WTC11 (cell line): ENCODE measurements at regions not wholly inside any gene's neighbourhood (a gene's known extent, or its start where the extent isn't known, plus 50 kb on each side); places are given as distances from the start of the nearest gene placed in this dataset.

Source experiments
- ATF1 ChIP-seq: sonication (generic); formaldehyde crosslinking; IDR thresholded peaks from 2 replicates; pipeline ENCODE4 v1.8.1; 2023; ENCODE audit warnings: mild to moderate bottlenecking, moderate library complexity, missing genetic modification reagents
- E2F4 ChIP-seq: sonication (generic); formaldehyde crosslinking; IDR thresholded peaks from 2 replicates; pipeline ENCODE4 v1.8.1; 2022; ENCODE audit warnings: low read depth, mild to moderate bottlenecking, moderate library complexity, missing genetic modification reagents, borderline replicate concordance
- ETV6 ChIP-seq: sonication (generic); formaldehyde crosslinking; IDR thresholded peaks from 2 replicates; pipeline ENCODE4 v1.8.1; 2022; ENCODE audit warnings: mild to moderate bottlenecking, missing genetic modification reagents
- FOXJ3 ChIP-seq: sonication (generic); formaldehyde crosslinking; IDR thresholded peaks from 2 replicates; pipeline ENCODE4 v1.9.0; 2021; ENCODE audit warnings: missing genetic modification reagents, mild to moderate bottlenecking, borderline replicate concordance
- FOXK1 ChIP-seq: sonication (generic); formaldehyde crosslinking; IDR thresholded peaks from 2 replicates; pipeline ENCODE4 v1.8.0; 2022; ENCODE audit warnings: mild to moderate bottlenecking, moderate library complexity, missing genetic modification reagents
- RORB ChIP-seq: fragments of 250-450 bp; sonication (Bioruptor Pico); IDR thresholded peaks from 2 replicates; pipeline ENCODE4 v1.9.0; 2021; ENCODE audit warnings: mild to moderate bottlenecking
- SMAD3 ChIP-seq: sonication (generic); formaldehyde crosslinking; IDR thresholded peaks from 2 replicates; pipeline ENCODE4 v1.8.0; 2022; ENCODE audit warnings: missing genetic modification reagents, mild to moderate bottlenecking, borderline replicate concordance
- STAT6 ChIP-seq: sonication (generic); formaldehyde crosslinking; conservative IDR thresholded peaks from 2 replicates; pipeline ENCODE4 v1.8.1; 2023; ENCODE audit warnings: mild to moderate bottlenecking, low read depth, missing genetic modification reagents, moderate library complexity
- TEAD4 ChIP-seq: sonication (generic); formaldehyde crosslinking; IDR thresholded peaks from 2 replicates; pipeline ENCODE4 v1.8.0; 2022; ENCODE audit warnings: mild to moderate bottlenecking, missing genetic modification reagents
- TP53 ChIP-seq: sonication (generic); formaldehyde crosslinking; IDR thresholded peaks from 2 replicates; pipeline ENCODE4 v1.8.1; 2023; ENCODE audit warnings: mild to moderate bottlenecking, missing genetic modification reagents
- ZNF138 ChIP-seq: sonication (generic); formaldehyde crosslinking; conservative IDR thresholded peaks from 2 replicates; pipeline ENCODE4 v1.8.1; 2022; ENCODE audit warnings: mild to moderate bottlenecking, moderate library complexity, missing genetic modification reagents
- TF ChIP-seq, protein P1 (sequence below): fragments of 200-600 bp; IDR thresholded peaks from 2 replicates; pipeline ENCODE4 v1.8.0; 2022; ENCODE audit warnings: antibody characterized with exemption
- TF ChIP-seq, protein P2 (sequence below): sonication (generic); formaldehyde crosslinking; IDR thresholded peaks from 2 replicates; pipeline ENCODE4 v1.8.1; 2023; ENCODE audit warnings: mild to moderate bottlenecking, moderate library complexity, missing genetic modification reagents
- TF ChIP-seq, protein P3 (sequence below): sonication (generic); formaldehyde crosslinking; conservative IDR thresholded peaks from 2 replicates; pipeline ENCODE4 v1.8.1; 2022; ENCODE audit warnings: mild to moderate bottlenecking, missing genetic modification reagents

DNA sequence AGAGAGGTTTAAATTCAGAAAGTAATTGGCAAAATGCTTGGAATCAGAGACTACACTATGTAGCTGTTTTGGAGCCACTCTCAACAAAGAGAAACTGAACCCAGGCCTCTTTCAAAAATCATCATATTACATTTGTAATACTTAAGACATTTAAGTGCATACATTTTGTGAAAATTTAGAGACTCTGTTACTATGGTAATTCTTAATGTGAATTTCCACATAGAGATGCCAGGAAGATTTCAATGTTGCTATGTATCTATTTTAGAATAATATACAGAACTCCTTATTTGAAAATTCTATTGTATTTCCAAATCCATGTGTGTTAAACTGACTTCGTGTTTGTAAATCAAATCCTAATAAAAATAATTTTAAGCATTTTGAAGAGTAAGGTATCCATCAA is 1260.9 kb upstream of the C9orf72 start:
- TF ChIP-seq FOXJ3 (CRISPR knock-in tag) (no peak), ATF1 (CRISPR knock-in tag) (no peak), STAT6 (CRISPR knock-in tag) (no peak), ETV6 (CRISPR knock-in tag) (no peak), FOXK1 (CRISPR knock-in tag) (no peak), E2F4 (CRISPR knock-in tag) (no peak), SMAD3 (CRISPR knock-in tag) (no peak), ZNF138 (no peak), TP53 (CRISPR knock-in tag) (no peak), RORB (CRISPR knock-in tag) (no peak), TEAD4 (CRISPR knock-in tag) (no peak)
- TF ChIP-seq, protein P1, sequence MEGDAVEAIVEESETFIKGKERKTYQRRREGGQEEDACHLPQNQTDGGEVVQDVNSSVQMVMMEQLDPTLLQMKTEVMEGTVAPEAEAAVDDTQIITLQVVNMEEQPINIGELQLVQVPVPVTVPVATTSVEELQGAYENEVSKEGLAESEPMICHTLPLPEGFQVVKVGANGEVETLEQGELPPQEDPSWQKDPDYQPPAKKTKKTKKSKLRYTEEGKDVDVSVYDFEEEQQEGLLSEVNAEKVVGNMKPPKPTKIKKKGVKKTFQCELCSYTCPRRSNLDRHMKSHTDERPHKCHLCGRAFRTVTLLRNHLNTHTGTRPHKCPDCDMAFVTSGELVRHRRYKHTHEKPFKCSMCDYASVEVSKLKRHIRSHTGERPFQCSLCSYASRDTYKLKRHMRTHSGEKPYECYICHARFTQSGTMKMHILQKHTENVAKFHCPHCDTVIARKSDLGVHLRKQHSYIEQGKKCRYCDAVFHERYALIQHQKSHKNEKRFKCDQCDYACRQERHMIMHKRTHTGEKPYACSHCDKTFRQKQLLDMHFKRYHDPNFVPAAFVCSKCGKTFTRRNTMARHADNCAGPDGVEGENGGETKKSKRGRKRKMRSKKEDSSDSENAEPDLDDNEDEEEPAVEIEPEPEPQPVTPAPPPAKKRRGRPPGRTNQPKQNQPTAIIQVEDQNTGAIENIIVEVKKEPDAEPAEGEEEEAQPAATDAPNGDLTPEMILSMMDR: no peak
- TF ChIP-seq, protein P2, sequence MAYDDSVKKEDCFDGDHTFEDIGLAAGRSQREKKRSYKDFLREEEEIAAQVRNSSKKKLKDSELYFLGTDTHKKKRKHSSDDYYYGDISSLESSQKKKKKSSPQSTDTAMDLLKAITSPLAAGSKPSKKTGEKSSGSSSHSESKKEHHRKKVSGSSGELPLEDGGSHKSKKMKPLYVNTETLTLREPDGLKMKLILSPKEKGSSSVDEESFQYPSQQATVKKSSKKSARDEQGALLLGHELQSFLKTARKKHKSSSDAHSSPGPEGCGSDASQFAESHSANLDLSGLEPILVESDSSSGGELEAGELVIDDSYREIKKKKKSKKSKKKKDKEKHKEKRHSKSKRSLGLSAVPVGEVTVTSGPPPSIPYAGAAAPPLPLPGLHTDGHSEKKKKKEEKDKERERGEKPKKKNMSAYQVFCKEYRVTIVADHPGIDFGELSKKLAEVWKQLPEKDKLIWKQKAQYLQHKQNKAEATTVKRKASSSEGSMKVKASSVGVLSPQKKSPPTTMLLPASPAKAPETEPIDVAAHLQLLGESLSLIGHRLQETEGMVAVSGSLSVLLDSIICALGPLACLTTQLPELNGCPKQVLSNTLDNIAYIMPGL (CRISPR knock-in tag): no peak
- TF ChIP-seq, protein P3, sequence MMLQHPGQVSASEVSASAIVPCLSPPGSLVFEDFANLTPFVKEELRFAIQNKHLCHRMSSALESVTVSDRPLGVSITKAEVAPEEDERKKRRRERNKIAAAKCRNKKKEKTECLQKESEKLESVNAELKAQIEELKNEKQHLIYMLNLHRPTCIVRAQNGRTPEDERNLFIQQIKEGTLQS: no peak
